Activated gamma-delta T cell treated with anti-CD3 and anti-CD28 coated beads, Interleukin-2, amount 50 U/mL, for 16 hours (primary cell): ENCODE measurements at regions not wholly inside any gene's neighbourhood (a gene's known extent, or its start where the extent isn't known, plus 50 kb on each side); places are given as distances from the start of the nearest gene placed in this dataset.
"Not testable (repeated sequence)": the region's sequence is repeated elsewhere in the genome, so short reads cannot be mapped to it uniquely, and the experiment has no call there.

Source experiments
- DNase-seq: peaks from one replicate; pipeline ENCODE4 v3.0.0-alpha.2; 2020; ENCODE audit warnings: low read depth

- not testable (repeated sequence) for DNase-seq
These were observed 348.6 kb upstream of the CHRNA7 start for GRCh38 chr15:31681529-31682259.

GRCh38 chr15:31687088-31687487 is 343.2 kb upstream of the CHRNA7 start:
- not testable (repeated sequence) for DNase-seq

GRCh38 chr15:31696509-31696908 is 333.8 kb upstream of the CHRNA7 start:
- not testable (repeated sequence) for DNase-seq

DNA sequence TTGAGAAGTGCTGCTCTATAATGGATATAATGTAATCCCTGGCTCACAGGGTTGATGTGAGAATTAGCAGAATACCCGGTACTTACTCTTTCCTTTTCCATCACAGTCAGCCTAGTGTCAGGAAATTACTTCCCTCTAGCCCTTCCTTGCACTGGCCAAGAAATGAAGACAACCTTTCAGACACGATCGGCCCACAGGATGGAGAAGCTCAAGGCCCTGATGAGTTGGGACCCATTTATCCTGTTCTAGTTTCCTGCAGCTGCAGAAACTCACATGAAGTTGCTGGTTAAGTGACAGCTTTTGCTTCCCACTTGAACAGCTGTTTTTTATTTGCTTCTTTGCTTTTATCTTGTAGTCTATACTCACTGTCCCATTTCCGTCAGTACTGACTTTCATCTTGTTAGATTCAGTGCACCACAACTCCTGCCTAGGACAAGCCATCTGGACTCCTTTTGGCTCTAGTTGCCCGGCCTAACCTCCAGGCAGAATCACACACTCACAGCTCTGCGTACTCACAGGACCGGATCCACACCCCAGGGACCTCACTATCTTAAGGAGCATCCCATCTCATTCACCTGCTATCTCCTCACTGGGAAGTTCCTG is 325.1 kb upstream of the CHRNA7 start:
- not testable (repeated sequence) for DNase-seq

DNA sequence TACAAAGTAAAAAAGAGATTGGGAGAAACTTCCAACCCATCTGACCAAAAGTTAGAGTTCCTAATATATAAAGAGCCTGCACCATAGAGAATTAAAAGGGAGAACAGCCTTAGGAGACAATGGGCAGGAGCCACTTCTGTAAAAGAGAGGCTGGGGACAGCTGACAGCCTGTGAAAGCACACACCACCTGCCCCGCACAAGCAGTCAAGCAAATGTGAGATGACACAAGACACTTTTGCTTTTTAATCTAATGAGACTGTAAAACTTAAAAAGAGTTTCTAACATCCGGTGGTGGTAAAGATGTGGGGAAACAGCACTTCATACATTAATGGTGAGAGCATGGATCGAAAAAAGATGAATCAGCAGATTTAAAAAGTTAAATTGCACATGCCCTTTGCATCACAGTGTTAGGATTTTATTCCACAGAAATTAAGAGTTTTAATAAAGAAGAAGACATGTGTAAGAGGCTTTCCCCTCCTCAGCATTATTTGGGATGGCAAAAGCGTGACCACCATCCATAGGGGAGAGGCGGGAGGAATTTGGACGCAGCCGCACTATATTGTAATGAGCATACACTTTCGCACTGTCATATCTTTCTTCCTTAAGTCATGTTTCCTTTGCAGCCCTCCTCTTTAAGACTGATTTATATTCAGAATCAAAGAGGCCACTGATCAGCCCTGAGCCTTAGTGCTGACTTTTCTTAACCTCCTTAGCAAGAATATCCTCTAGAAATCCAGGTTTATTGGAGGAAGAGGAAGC is 322.2 kb upstream of the CHRNA7 start:
- not testable (repeated sequence) for DNase-seq

DNA sequence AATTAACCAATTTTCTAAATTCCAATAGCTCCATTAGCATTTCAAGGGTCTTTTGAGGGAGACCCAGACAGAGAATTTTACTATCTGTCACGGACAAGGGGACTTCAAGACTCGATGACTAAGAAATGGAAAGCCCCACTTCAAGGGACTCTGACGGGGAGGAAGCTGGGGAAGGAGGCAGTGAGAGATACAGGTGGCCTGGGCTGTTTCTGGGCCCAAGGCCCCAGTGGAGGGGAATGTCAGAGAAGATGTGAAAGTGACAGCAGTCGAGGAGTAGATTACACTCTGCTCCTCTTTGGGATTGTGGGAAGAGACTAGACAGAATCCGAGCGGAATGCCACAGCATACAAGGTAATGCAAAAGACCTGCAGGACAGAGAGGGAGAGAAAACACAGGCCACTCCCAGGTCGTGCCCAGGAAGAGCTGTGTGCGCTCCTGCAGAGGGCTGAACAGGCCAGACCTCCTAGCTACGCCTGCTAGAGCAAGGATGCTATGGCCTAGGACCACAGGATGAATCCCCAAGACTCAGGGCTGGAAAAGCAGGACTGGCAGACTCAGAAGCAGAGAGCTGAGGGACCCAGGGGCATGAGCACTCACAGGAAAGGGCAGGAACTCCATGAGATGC is 321.5 kb upstream of the CHRNA7 start:
- DNase-seq: not testable (repeated sequence)

DNA sequence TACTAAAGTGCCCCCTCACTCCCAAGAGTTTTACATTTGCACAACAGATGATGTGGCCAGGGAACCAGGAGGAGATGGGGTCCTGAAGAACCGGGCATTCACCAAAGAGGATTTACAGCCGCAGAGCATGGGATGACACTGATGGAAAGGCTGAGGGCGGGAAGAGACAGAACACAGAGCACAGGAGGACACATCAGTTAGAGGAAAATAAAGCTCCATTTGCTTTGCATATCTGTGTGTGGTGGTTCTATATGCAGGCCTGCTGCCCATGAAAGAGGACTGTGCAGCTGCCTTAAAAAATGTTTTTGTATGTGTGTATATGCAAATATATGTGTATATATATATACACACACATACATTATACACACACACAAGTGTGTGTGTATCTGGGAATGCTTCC is 320.8 kb upstream of the CHRNA7 start:
- not testable (repeated sequence) for DNase-seq

GRCh38 chr15:31710806-31711205 is 319.5 kb upstream of the CHRNA7 start:
- not testable (repeated sequence) for DNase-seq

GRCh38 chr15:31715208-31715607 is 315.1 kb upstream of the CHRNA7 start:
- DNase-seq: not testable (repeated sequence)

DNA sequence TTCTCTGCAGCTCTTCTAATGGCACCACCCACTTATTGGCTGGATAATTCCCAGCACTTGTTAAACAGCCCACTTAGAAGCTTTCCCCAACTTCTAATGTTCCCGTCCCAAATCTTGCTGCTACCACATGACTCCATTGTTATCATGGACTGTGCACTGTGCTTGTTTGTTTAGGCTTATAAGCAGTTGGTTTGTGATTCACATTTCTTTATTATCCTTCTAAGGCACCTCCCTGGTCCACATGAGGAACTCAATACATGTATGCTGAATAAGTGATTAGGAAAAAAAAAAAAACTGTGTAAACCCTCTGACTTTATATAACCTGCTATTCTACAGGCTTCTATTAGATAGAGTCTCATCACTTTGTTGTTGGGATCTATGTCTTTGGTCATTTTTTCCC is 311.7 kb upstream of the CHRNA7 start:
- DNase-seq: not testable (repeated sequence)

GRCh38 chr15:31719396-31720022 is 310.8 kb upstream of the CHRNA7 start:
- DNase-seq: not testable (repeated sequence)

DNA sequence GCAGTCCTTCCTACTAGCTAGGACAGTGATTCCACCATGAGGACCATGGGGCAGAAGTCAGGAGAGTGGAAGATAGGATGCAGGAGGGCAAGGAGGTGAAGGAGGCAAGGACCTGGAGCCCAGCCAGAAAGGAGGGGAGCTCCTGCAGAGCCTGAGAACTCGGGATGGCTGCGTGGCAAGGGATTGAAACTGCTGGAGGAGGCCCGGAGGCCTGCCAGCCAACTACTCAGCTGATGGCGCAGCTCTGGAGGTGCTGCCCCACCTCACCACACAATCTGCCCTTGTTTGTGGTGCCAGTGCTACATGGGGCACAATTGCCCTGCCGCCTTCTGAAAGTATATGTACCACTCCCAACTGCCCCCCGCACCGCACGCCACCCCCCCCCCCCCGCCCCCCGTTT is 307.3 kb upstream of the CHRNA7 start:
- DNase-seq: not testable (repeated sequence)

DNA sequence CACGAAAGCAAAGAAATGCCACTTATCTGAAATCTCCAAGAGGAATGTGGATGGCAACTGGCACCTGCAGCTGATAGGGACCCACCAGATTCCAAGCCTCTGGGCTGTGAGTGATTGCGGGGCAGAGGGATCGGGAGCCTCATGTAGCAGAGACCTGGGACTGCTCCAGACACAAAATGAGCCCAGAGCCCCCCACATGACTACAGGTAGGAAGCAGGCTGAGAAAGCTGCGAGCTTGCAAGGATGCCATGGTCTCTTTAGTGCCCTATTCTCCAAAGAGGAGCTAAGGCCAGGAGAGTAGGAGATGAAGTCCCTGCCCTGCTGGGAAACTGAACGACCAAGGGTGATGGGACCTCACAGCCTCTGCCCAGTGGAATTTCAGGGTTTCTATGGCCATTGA is 305.4 kb upstream of the CHRNA7 start:
- not testable (repeated sequence) for DNase-seq

- DNase-seq: not testable (repeated sequence)
These were observed 304.7 kb upstream of the CHRNA7 start for GRCh38 chr15:31725619-31726018.

GRCh38 chr15:31727612-31728011 is 302.7 kb upstream of the CHRNA7 start:
- DNase-seq: no peak

GRCh38 chr15:31732726-31733125 is 297.6 kb upstream of the CHRNA7 start:
- no peak for DNase-seq

- no peak for DNase-seq
These were observed 296.9 kb upstream of the CHRNA7 start for GRCh38 chr15:31733424-31733823.

GRCh38 chr15:31740203-31740602 is 290.1 kb upstream of the CHRNA7 start:
- DNase-seq: no peak

DNA sequence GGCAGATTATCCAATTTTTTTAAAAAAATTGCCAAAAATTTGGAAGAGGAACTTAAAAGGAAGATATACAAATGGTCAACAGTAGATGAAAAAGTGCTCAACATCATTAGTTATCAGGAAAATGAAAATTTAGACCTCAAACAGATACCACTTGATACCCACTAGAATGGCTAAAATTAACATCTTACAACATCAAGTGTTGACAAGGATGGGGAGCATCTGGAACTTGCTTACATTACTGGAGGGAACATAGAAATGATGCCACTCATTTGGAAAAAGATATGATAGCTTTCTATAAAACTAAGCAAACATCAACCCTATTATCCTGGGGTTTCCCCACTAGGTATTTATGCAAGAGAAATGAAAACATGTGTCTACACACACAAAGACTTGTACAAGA is 284.5 kb upstream of the CHRNA7 start:
- DNase-seq: no peak

- no peak for DNase-seq
These were observed 278.1 kb upstream of the CHRNA7 start for GRCh38 chr15:31752065-31752762.

- DNase-seq: no peak
These were observed 277.4 kb upstream of the CHRNA7 start for GRCh38 chr15:31752905-31753304.
